ENCODE measurements at regions not wholly inside any gene's neighbourhood (a gene's known extent, or its start where the extent isn't known, plus 50 kb on each side); places are given as distances from the start of the nearest gene placed in this dataset.

- no peak overlapping the region for H3K4me3 Mint-ChIP-seq
- H3K4me1 Mint-ChIP-seq, result peaks cover 0 to 1% (median 0%) of the 10 kb centered on the region in 7 donors
- Histone ChIP-seq H3K27me3 (ENCODE audit: control insufficient read depth in 2 of 2, insufficient read depth in 2 of 2, low read length in 2 of 2) (no peaks in the 10 kb centered on the region), H3K4me3 (ENCODE audit: low read length) (no peak overlapping the region), H3K27ac (ENCODE audit: low read depth, low read length) (no peak overlapping the region), H3K9me3 (ENCODE audit: control insufficient read depth in 2 of 3, low read length in 3 of 3) (peaks cover 0 to 7% (median 0%) of the 10 kb centered on the region in 3 experiments), H3K4me1 (ENCODE audit: control insufficient read depth in 2 of 2, insufficient read depth in 2 of 2, low read length in 2 of 2) (no peaks in the 10 kb centered on the region), H3K36me3 (ENCODE audit: control insufficient read depth in 2 of 3, insufficient read depth in 3 of 3, low read length in 3 of 3) (no peaks in the 10 kb centered on the region)
- no peaks in the 10 kb centered on the region for H3K36me3 Mint-ChIP-seq
- no peak overlapping the region for H3K27ac Mint-ChIP-seq
- H3K9me3 Mint-ChIP-seq, result peaks cover 0 to 8% (median 2%) of the 10 kb centered on the region in 11 donors
- peaks cover 0 to 32% (median 0%) of the 10 kb centered on the region in 5 donors for H3K27me3 Mint-ChIP-seq
- DNase-seq, result no peak
- intact Hi-C loops (cut with micrococcal nuclease), result no loop called here
- ChIA-PET POLR2A (no interaction called here), CTCF (no interaction called here)
- ATAC-seq, result no peak
Measured at GRCh38 chr5:173501271-173501670, 115.2 kb downstream of the BOD1 start.

- DNase-seq (no peak), ATAC-seq (no peak)
- ChIA-PET CTCF (no interaction called here), POLR2A (no interaction called here)
- H3K27ac Mint-ChIP-seq, result no peak overlapping the region
- Histone ChIP-seq H3K4me3 (ENCODE audit: low read length) (no peak overlapping the region), H3K9me3 (ENCODE audit: control insufficient read depth in 2 of 3, low read length in 3 of 3) (no peaks in the 10 kb centered on the region), H3K4me1 (ENCODE audit: control insufficient read depth in 2 of 2, insufficient read depth in 2 of 2, low read length in 2 of 2) (no peaks in the 10 kb centered on the region), H3K27me3 (ENCODE audit: control insufficient read depth in 2 of 2, insufficient read depth in 2 of 2, low read length in 2 of 2) (no peaks in the 10 kb centered on the region), H3K27ac (ENCODE audit: low read depth, low read length) (no peak overlapping the region), H3K36me3 (ENCODE audit: control insufficient read depth in 2 of 3, insufficient read depth in 3 of 3, low read length in 3 of 3) (no peaks in the 10 kb centered on the region)
- peaks cover 0 to 1% (median 0%) of the 10 kb centered on the region in 7 donors for H3K4me1 Mint-ChIP-seq
- no peak overlapping the region for H3K4me3 Mint-ChIP-seq
- peaks cover 0 to 36% (median 4%) of the 10 kb centered on the region in 5 donors for H3K27me3 Mint-ChIP-seq
- no peaks in the 10 kb centered on the region for H3K36me3 Mint-ChIP-seq
- peaks cover 0 to 6% (median 0%) of the 10 kb centered on the region in 11 donors for H3K9me3 Mint-ChIP-seq
- intact Hi-C loops (cut with micrococcal nuclease), result no loop called here
Measured at GRCh38 chr5:173500213-173500560, 116.3 kb downstream of the BOD1 start.

- H3K9me3 ChIP-seq (ENCODE audit: control insufficient read depth in 2 of 3, low read length in 3 of 3), result no peaks in the 10 kb centered on the region
- ATAC-seq, result no peak
- POLR2A ChIA-PET, result no interaction called here
- H3K4me3 ChIP-seq (ENCODE audit: low read length), result no peak overlapping the region
- H3K36me3 ChIP-seq (ENCODE audit: control insufficient read depth in 2 of 3, insufficient read depth in 3 of 3, low read length in 3 of 3), result no peaks in the 10 kb centered on the region
- H3K27me3 ChIP-seq (ENCODE audit: control insufficient read depth in 2 of 2, insufficient read depth in 2 of 2, low read length in 2 of 2), result no peaks in the 10 kb centered on the region
- intact Hi-C loops (cut with micrococcal nuclease), result no loop called here
- H3K36me3 Mint-ChIP-seq, result no peaks in the 10 kb centered on the region
- no peak for DNase-seq
- peaks cover 0 to 6% (median 0%) of the 10 kb centered on the region in 11 donors for H3K9me3 Mint-ChIP-seq
- no peak overlapping the region for H3K27ac Mint-ChIP-seq
- H3K4me3 Mint-ChIP-seq, result no peak overlapping the region
- H3K27me3 Mint-ChIP-seq, result peaks cover 0 to 38% (median 4%) of the 10 kb centered on the region in 5 donors
- CTCF ChIA-PET, result no interaction called here
- no peaks in the 10 kb centered on the region for H3K4me1 ChIP-seq (ENCODE audit: control insufficient read depth in 2 of 2, insufficient read depth in 2 of 2, low read length in 2 of 2)
- H3K27ac ChIP-seq (ENCODE audit: low read depth, low read length), result no peak overlapping the region
- peaks cover 0 to 1% (median 0%) of the 10 kb centered on the region in 7 donors for H3K4me1 Mint-ChIP-seq
Measured at GRCh38 chr5:173499471-173500212, 116.8 kb downstream of the BOD1 start.

DNA sequence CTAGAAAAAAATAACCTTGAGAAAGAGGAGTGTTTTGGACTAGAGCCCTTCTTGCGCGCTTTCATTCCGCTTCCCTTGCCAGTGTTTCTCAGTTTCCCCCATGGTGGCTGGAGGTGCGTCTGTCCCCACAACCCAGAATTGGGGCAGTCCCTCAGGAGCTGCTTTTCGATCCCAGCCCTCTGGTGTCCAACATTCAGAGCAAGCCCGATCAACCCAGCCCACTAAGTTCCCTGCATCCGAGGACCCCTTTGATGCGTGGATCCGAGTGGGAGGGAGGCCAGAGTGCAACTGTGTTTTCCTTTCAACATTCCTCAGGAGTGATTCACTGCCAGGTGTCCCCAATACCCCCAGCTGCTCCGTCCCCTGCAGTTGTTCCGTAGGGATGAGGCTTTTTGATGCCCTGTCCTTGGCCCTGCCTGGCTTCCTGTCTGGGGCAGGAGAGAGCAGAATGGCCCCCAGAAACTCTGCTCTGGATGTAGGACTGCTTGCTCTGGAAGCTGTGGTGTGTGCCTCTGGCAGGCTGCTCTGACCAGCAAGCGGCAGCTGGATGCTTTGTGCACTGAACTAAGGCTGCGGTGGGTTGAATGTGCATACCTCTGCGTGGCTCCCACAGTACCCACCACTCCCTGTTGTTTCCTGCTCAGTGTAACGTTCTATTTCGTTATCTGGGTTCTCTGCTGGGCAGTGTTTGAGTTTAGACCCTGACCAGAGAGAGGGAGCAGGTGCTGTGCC lies 117.5 kb downstream of the BOD1 start:
- Histone ChIP-seq H3K27me3 (ENCODE audit: control insufficient read depth in 2 of 2, insufficient read depth in 2 of 2, low read length in 2 of 2) (no peaks in the 10 kb centered on the region), H3K27ac (ENCODE audit: low read depth, low read length) (no peak overlapping the region), H3K9me3 (ENCODE audit: control insufficient read depth in 2 of 3, low read length in 3 of 3) (no peaks in the 10 kb centered on the region), H3K4me1 (ENCODE audit: control insufficient read depth in 2 of 2, insufficient read depth in 2 of 2, low read length in 2 of 2) (no peaks in the 10 kb centered on the region), H3K4me3 (ENCODE audit: low read length) (no peak overlapping the region), H3K36me3 (ENCODE audit: control insufficient read depth in 2 of 3, insufficient read depth in 3 of 3, low read length in 3 of 3) (no peaks in the 10 kb centered on the region)
- intact Hi-C loops (cut with micrococcal nuclease), result no loop called here
- ChIA-PET CTCF (no interaction called here), POLR2A (no interaction called here)
- peaks cover 0 to 7% (median 0%) of the 10 kb centered on the region in 11 donors for H3K9me3 Mint-ChIP-seq
- H3K27ac Mint-ChIP-seq, result no peak overlapping the region
- peaks cover 0 to 1% (median 0%) of the 10 kb centered on the region in 7 donors for H3K4me1 Mint-ChIP-seq
- H3K27me3 Mint-ChIP-seq, result peaks cover 0 to 46% (median 4%) of the 10 kb centered on the region in 5 donors
- H3K4me3 Mint-ChIP-seq, result no peak overlapping the region
- H3K36me3 Mint-ChIP-seq, result no peaks in the 10 kb centered on the region
- ATAC-seq (no peak), DNase-seq (no peak)

DNA sequence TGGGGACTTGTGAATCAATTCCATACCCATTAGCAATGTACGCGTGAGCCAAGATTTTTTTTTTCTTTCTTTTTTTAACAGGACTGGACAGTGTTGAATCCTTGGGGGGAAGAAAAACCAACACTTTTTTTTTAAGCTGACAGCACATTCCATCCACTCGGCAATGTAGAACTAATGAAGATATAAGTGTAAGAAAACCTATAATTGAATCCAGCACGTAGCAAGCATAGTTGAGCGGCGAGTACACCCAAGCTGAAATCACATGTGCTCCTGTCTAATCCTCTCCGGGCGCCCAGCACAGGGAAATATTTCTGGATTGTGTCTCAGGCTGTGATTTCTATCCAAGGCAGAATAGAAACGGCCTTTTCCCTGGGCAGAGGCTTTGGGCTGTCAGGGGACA lies 118.2 kb downstream of the BOD1 start:
- no peak overlapping the region for H3K4me3 ChIP-seq (ENCODE audit: low read length)
- H3K4me3 Mint-ChIP-seq, result no peak overlapping the region
- H3K9me3 Mint-ChIP-seq, result peaks cover 0 to 8% (median 0%) of the 10 kb centered on the region in 11 donors
- peaks cover 0 to 43% (median 6%) of the 10 kb centered on the region in 5 donors for H3K27me3 Mint-ChIP-seq
- ChIA-PET CTCF (no interaction called here), POLR2A (no interaction called here)
- H3K4me1 ChIP-seq (ENCODE audit: control insufficient read depth in 2 of 2, insufficient read depth in 2 of 2, low read length in 2 of 2), result no peaks in the 10 kb centered on the region
- H3K4me1 Mint-ChIP-seq, result peaks cover 0 to 1% (median 0%) of the 10 kb centered on the region in 7 donors
- H3K27ac Mint-ChIP-seq, result no peak overlapping the region
- H3K27ac ChIP-seq (ENCODE audit: low read depth, low read length), result no peak overlapping the region
- intact Hi-C loops (cut with micrococcal nuclease), result no loop called here
- no peaks in the 10 kb centered on the region for H3K9me3 ChIP-seq (ENCODE audit: control insufficient read depth in 2 of 3, low read length in 3 of 3)
- no peaks in the 10 kb centered on the region for H3K27me3 ChIP-seq (ENCODE audit: control insufficient read depth in 2 of 2, insufficient read depth in 2 of 2, low read length in 2 of 2)
- H3K36me3 Mint-ChIP-seq, result no peaks in the 10 kb centered on the region
- DNase-seq (no peak), ATAC-seq (no peak)
- no peaks in the 10 kb centered on the region for H3K36me3 ChIP-seq (ENCODE audit: control insufficient read depth in 2 of 3, insufficient read depth in 3 of 3, low read length in 3 of 3)

DNA sequence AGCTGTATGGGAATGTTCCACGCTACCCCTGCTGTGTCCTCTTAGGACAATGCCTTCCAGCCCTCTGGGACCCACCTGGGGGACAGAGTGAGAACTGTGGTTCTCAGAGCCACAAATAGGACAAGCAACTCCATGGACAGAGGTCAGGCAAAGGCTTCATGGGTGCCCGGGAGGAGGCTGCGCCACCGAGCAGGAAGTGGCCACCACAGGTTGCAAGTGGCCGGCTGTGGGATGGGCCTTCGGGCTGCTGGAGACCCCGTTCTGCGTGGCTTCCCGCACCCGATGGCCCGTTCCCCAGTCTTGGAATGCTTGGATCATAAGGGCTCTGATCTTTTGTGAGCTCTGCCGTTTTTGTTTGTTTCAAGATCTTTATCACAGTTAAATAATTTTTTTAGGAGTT lies 118.8 kb downstream of the BOD1 start:
- H3K4me3 ChIP-seq (ENCODE audit: low read length), result no peak overlapping the region
- Mint-ChIP-seq H3K27me3 (peaks cover 0 to 42% (median 6%) of the 10 kb centered on the region in 5 donors), H3K27ac (no peak overlapping the region), H3K9me3 (peaks cover 0 to 8% (median 0%) of the 10 kb centered on the region in 11 donors), H3K4me3 (no peak overlapping the region), H3K36me3 (no peaks in the 10 kb centered on the region), H3K4me1 (peaks cover 0 to 1% (median 0%) of the 10 kb centered on the region in 7 donors)
- intact Hi-C loops (cut with micrococcal nuclease), result no loop called here
- ATAC-seq, result no peak
- H3K9me3 ChIP-seq (ENCODE audit: control insufficient read depth in 2 of 3, low read length in 3 of 3), result no peaks in the 10 kb centered on the region
- ChIA-PET CTCF (no interaction called here), POLR2A (no interaction called here)
- no peak overlapping the region for H3K27ac ChIP-seq (ENCODE audit: low read depth, low read length)
- H3K36me3 ChIP-seq (ENCODE audit: control insufficient read depth in 2 of 3, insufficient read depth in 3 of 3, low read length in 3 of 3), result no peaks in the 10 kb centered on the region
- no peaks in the 10 kb centered on the region for H3K4me1 ChIP-seq (ENCODE audit: control insufficient read depth in 2 of 2, insufficient read depth in 2 of 2, low read length in 2 of 2)
- no peak for DNase-seq
- H3K27me3 ChIP-seq (ENCODE audit: control insufficient read depth in 2 of 2, insufficient read depth in 2 of 2, low read length in 2 of 2), result no peaks in the 10 kb centered on the region

DNA sequence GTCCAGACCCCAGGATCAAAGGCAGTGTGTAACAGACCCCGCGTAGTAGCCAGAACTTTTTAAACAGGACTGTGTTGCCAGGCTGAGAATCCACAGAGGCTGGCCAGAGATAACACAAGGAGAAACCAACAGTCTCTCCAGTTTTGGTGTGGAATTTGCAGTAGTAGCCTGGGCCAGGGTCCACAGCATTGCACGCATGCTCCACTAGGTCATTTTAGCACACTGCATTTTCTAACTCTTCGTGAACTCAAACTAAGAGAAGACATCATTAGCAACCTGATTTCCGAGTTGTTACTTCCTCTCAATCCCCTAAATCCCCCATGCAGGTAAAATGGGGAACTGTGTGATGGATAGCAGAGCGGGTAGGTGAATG lies 119.6 kb downstream of the BOD1 start:
- H3K36me3 Mint-ChIP-seq, result no peaks in the 10 kb centered on the region
- peaks cover 0 to 49% (median 6%) of the 10 kb centered on the region in 5 donors for H3K27me3 Mint-ChIP-seq
- DNase-seq (no peak), ATAC-seq (no peak)
- H3K4me3 ChIP-seq (ENCODE audit: low read length), result no peak overlapping the region
- no peak overlapping the region for H3K4me3 Mint-ChIP-seq
- no peak overlapping the region for H3K27ac ChIP-seq (ENCODE audit: low read depth, low read length)
- peaks cover 0 to 1% (median 0%) of the 10 kb centered on the region in 7 donors for H3K4me1 Mint-ChIP-seq
- POLR2A ChIA-PET, result no interaction called here
- H3K27ac Mint-ChIP-seq, result no peak overlapping the region
- CTCF ChIA-PET, result no interaction called here
- H3K4me1 ChIP-seq (ENCODE audit: control insufficient read depth in 2 of 2, insufficient read depth in 2 of 2, low read length in 2 of 2), result no peaks in the 10 kb centered on the region
- intact Hi-C loops (cut with micrococcal nuclease), result no loop called here
- no peaks in the 10 kb centered on the region for H3K27me3 ChIP-seq (ENCODE audit: control insufficient read depth in 2 of 2, insufficient read depth in 2 of 2, low read length in 2 of 2)
- H3K9me3 ChIP-seq (ENCODE audit: control insufficient read depth in 2 of 3, low read length in 3 of 3), result no peaks in the 10 kb centered on the region
- no peaks in the 10 kb centered on the region for H3K36me3 ChIP-seq (ENCODE audit: control insufficient read depth in 2 of 3, insufficient read depth in 3 of 3, low read length in 3 of 3)
- H3K9me3 Mint-ChIP-seq, result peaks cover 0 to 8% (median 0%) of the 10 kb centered on the region in 11 donors
